Brain microvascular endothelial cell (primary cell): ENCODE measurements at regions not wholly inside any gene's neighbourhood (a gene's known extent, or its start where the extent isn't known, plus 50 kb on each side); places are given as distances from the start of the nearest gene placed in this dataset.

Source experiments
- DNase-seq: peaks from one replicate; pipeline ENCODE4 v3.0.0-alpha.2; 2020
- H3K27ac ChIP-seq: fragments of 250-450 bp; sonication (Bioruptor Pico); 2 replicates; pipeline ENCODE4 v1.5.1; 2020; ENCODE audit warnings: mild to moderate bottlenecking, moderate library complexity
- H3K27me3 ChIP-seq: fragments of 250-450 bp; sonication (Bioruptor Pico); replicated peaks from 2 replicates; pipeline ENCODE4 v1.5.1; 2020; ENCODE audit warnings: mild to moderate bottlenecking
- H3K36me3 ChIP-seq: fragments of 250-450 bp; sonication (Bioruptor Pico); replicated peaks from 2 replicates; pipeline ENCODE4 v1.5.1; 2020; ENCODE audit warnings: mild to moderate bottlenecking
- H3K4me3 ChIP-seq: 2 replicates; pipeline ENCODE4 v1.5.1; 2011; ENCODE audit warnings: low read depth, mild to moderate bottlenecking, control low read depth, low read length, moderate library complexity
- CTCF ChIP-seq: IDR thresholded peaks from 2 replicates; pipeline ENCODE4 v1.5.1; 2011; ENCODE audit warnings: low read depth, mild to moderate bottlenecking, moderate library complexity, low read length, control low read depth, inconsistent platforms; ENCODE audit errors: missing control alignments
- in situ Hi-C: cut with HindIII; loops from 2 replicates; pipeline ENCODE4 v1.10.0; 2017; ENCODE audit warnings: low sequenced_read_pairs, low pct_ligation_motif_present

DNA sequence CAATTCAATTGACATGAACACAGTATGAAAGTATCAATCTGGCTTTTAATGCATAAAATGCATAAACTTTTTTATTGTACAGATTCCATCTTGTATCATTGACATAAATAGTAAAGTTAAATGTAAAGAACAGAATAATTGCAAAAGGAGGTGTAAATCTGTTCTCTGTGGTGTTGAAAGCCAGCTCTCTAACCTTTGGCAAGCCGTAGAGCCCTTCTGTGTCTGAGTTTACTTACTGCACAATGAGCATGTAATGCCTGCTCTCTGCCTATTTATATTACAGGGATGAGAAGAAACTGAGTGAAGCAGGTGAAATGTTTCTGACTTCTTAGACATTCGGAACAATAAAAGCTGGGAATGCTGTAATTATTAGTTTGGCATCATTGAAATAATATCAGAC lies 389.3 kb upstream of the EPHA5 start:
- no peak for DNase-seq
- H3K4me3 ChIP-seq: no peak overlapping the region
- no peaks in the 10 kb centered on the region for H3K27me3 ChIP-seq
- no peaks in the 10 kb centered on the region for H3K36me3 ChIP-seq
- TF ChIP-seq CTCF: no peak
- H3K27ac ChIP-seq: no peak overlapping the region
- in situ Hi-C loops: no loop called here

- no peak overlapping the region for H3K27ac ChIP-seq
- no peak for DNase-seq
- in situ Hi-C loops: no loop called here
- no peaks in the 10 kb centered on the region for H3K27me3 ChIP-seq
- no peak overlapping the region for H3K4me3 ChIP-seq
- H3K36me3 ChIP-seq: no peaks in the 10 kb centered on the region
- TF ChIP-seq CTCF: no peak
These were observed 388.8 kb upstream of the EPHA5 start for GRCh38 chr4:66059136-66059535.

GRCh38 chr4:66055999-66056398 lies 385.7 kb upstream of the EPHA5 start:
- H3K27me3 ChIP-seq: no peaks in the 10 kb centered on the region
- no peak for TF ChIP-seq CTCF
- H3K4me3 ChIP-seq: no peak overlapping the region
- no peaks in the 10 kb centered on the region for H3K36me3 ChIP-seq
- in situ Hi-C loops: no loop called here
- no peak overlapping the region for H3K27ac ChIP-seq
- no peak for DNase-seq

GRCh38 chr4:66052426-66052825 lies 382.1 kb upstream of the EPHA5 start:
- in situ Hi-C loops: no loop called here
- no peak for TF ChIP-seq CTCF
- H3K27me3 ChIP-seq: no peaks in the 10 kb centered on the region
- H3K4me3 ChIP-seq: no peak overlapping the region
- no peaks in the 10 kb centered on the region for H3K36me3 ChIP-seq
- no peak overlapping the region for H3K27ac ChIP-seq
- no peak for DNase-seq

- H3K36me3 ChIP-seq: no peaks in the 10 kb centered on the region
- DNase-seq: peak; percentile 14
- H3K27ac ChIP-seq: no peak overlapping the region
- no peak overlapping the region for H3K4me3 ChIP-seq
- H3K27me3 ChIP-seq: no peaks in the 10 kb centered on the region
- no peak for TF ChIP-seq CTCF
- in situ Hi-C loops: no loop called here
These were observed 378.6 kb upstream of the EPHA5 start for GRCh38 chr4:66048861-66049260.

DNA sequence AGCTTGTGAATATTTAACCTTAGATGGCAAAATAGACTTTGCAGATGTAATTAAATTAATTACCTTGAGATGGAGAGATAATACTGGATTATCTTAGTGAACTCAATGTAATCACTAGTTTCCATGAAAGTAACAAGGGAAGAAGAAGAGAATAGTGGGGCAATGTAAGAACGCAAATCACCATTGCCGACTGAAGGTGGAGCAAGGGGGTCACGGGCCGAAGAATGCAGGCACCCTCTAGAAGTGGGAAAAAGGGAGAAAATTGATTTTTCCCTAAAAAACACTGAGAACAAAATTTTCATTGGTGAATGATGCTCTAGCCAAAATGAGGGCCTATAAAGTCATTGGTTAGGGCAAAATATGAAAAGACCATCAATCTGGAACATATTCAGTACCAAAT lies 375.6 kb upstream of the EPHA5 start:
- Histone ChIP-seq H3K36me3 (no peaks in the 10 kb centered on the region), H3K27ac (no peak overlapping the region), H3K4me3 (no peak overlapping the region), H3K27me3 (no peaks in the 10 kb centered on the region)
- TF ChIP-seq CTCF: no peak
- in situ Hi-C loops: no loop called here
- DNase-seq: no peak
